Osteocyte (in vitro differentiated cells): ENCODE measurements at regions not wholly inside any gene's neighbourhood (a gene's known extent, or its start where the extent isn't known, plus 50 kb on each side); places are given as distances from the start of the nearest gene placed in this dataset.

Experiments used
- DNase-seq: peaks from one replicate; pipeline ENCODE4 v3.0.0; 2021; ENCODE audit warnings: mixed read lengths; ENCODE audit not compliant: unreplicated experiment; ENCODE audit errors: extremely low spot score
- H3K27ac Mint-ChIP-seq: one replicate; pipeline ENCODE4 v1.8.0; 2021; ENCODE audit warnings: mild to moderate bottlenecking, mixed read lengths; ENCODE audit not compliant: unreplicated experiment
- H3K27me3 Mint-ChIP-seq: one replicate; pipeline ENCODE4 v1.8.0; 2021; ENCODE audit warnings: mixed read lengths; ENCODE audit not compliant: unreplicated experiment
- H3K36me3 Mint-ChIP-seq: one replicate; pipeline ENCODE4 v1.8.0; 2021; ENCODE audit warnings: mixed read lengths; ENCODE audit not compliant: unreplicated experiment
- H3K4me1 Mint-ChIP-seq: one replicate; pipeline ENCODE4 v1.8.0; 2021; ENCODE audit warnings: mixed read lengths; ENCODE audit not compliant: unreplicated experiment
- H3K4me3 Mint-ChIP-seq: one replicate; pipeline ENCODE4 v1.8.0; 2021; ENCODE audit warnings: mild to moderate bottlenecking, moderate library complexity, mixed read lengths; ENCODE audit not compliant: unreplicated experiment
- H3K9me3 Mint-ChIP-seq: one replicate; pipeline ENCODE4 v1.8.0; 2021; ENCODE audit warnings: mixed read lengths; ENCODE audit not compliant: unreplicated experiment
- CTCF ChIP-seq: fragments of 200-600 bp; sonication (generic); IDR thresholded peaks from 2 replicates; pipeline ENCODE4 v1.5.0; 2021; ENCODE audit warnings: antibody characterized with exemption, mild to moderate bottlenecking, moderate library complexity

DNA sequence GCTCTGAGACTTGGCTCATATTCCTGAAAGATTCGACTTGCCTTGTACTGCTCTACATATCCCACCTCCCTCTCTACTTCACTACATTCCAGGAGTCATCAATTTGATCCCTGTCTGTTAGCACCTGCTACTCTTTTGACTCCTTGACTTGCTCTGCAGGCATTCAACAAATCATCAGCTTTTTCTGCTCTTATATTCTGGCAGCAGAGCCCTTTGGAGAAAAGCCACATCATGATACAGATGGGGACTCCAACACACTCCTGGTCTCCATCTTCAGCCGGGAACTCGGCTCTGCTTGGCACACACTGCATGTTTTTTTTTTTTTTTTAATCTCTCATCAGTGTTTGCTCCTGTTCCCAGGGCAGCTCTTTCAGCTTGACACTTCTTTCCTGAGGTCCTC, 293.2 kb upstream of the LCORL start:
- no peak for DNase-seq
- H3K4me3 Mint-ChIP-seq = no peak overlapping the region
- H3K27ac Mint-ChIP-seq = no peak overlapping the region
- peaks cover 9% of the 10 kb centered on the region for H3K9me3 Mint-ChIP-seq
- TF ChIP-seq CTCF = no peak
- no peaks in the 10 kb centered on the region for H3K4me1 Mint-ChIP-seq
- no peaks in the 10 kb centered on the region for H3K36me3 Mint-ChIP-seq
- no peaks in the 10 kb centered on the region for H3K27me3 Mint-ChIP-seq

DNA sequence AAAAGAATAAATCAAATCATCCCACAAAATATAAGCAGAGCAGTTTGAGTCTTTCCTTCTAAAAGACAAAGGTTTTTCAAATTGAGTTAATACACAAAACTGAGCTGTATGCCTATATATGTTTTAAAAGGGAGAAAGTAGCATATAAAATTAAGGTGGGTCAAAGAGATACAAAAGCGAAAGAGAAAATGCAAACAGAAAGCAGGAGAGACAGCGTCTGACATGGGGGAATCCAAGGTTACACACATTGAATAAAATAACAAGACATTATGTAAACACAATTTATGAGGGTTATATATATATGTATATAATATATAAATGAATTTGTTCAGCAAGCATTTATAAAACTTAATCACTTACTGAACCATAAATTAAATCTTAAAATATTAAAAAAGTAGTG, 276.1 kb upstream of the LCORL start:
- no peaks in the 10 kb centered on the region for H3K36me3 Mint-ChIP-seq
- H3K9me3 Mint-ChIP-seq = peaks cover 3% of the 10 kb centered on the region
- no peak for DNase-seq
- TF ChIP-seq CTCF = no peak
- no peaks in the 10 kb centered on the region for H3K27me3 Mint-ChIP-seq
- H3K4me3 Mint-ChIP-seq = no peak overlapping the region
- no peaks in the 10 kb centered on the region for H3K4me1 Mint-ChIP-seq
- no peak overlapping the region for H3K27ac Mint-ChIP-seq

- no peaks in the 10 kb centered on the region for H3K36me3 Mint-ChIP-seq
- no peak for TF ChIP-seq CTCF
- H3K9me3 Mint-ChIP-seq = peaks cover 7% of the 10 kb centered on the region
- no peak overlapping the region for H3K27ac Mint-ChIP-seq
- H3K27me3 Mint-ChIP-seq = no peaks in the 10 kb centered on the region
- H3K4me1 Mint-ChIP-seq = no peaks in the 10 kb centered on the region
- no peak overlapping the region for H3K4me3 Mint-ChIP-seq
- no peak for DNase-seq
Measured at GRCh38 chr4:18296411-18296810, 274.9 kb upstream of the LCORL start.

GRCh38 chr4:18294846-18295245, 273.3 kb upstream of the LCORL start:
- TF ChIP-seq CTCF = no peak
- Mint-ChIP-seq H3K4me1 (no peaks in the 10 kb centered on the region), H3K36me3 (no peaks in the 10 kb centered on the region), H3K4me3 (no peak overlapping the region), H3K27ac (no peak overlapping the region), H3K9me3 (peaks cover 7% of the 10 kb centered on the region), H3K27me3 (no peaks in the 10 kb centered on the region)
- no peak for DNase-seq

- Mint-ChIP-seq H3K4me3 (no peak overlapping the region), H3K27me3 (no peaks in the 10 kb centered on the region), H3K4me1 (no peaks in the 10 kb centered on the region), H3K36me3 (no peaks in the 10 kb centered on the region), H3K27ac (no peak overlapping the region), H3K9me3 (peaks cover 7% of the 10 kb centered on the region)
- no peak for TF ChIP-seq CTCF
- DNase-seq = no peak
Measured at GRCh38 chr4:18294021-18294420, 272.5 kb upstream of the LCORL start.
